DMS114 treated with DMSO at 0.1 percent for 48 hours (cell line): ENCODE measurements at regions not wholly inside any gene's neighbourhood (a gene's known extent, or its start where the extent isn't known, plus 50 kb on each side); places are given as distances from the start of the nearest gene placed in this dataset.
"Not testable (repeated sequence)": the region's sequence is repeated elsewhere in the genome, so short reads cannot be mapped to it uniquely, and the experiment has no call there.

Source experiments
- DNase-seq: peaks from one replicate; lab custom pipeline; 2025; ENCODE audit not compliant: unreplicated experiment; lab: John Stamatoyannopoulos, UW

DNA sequence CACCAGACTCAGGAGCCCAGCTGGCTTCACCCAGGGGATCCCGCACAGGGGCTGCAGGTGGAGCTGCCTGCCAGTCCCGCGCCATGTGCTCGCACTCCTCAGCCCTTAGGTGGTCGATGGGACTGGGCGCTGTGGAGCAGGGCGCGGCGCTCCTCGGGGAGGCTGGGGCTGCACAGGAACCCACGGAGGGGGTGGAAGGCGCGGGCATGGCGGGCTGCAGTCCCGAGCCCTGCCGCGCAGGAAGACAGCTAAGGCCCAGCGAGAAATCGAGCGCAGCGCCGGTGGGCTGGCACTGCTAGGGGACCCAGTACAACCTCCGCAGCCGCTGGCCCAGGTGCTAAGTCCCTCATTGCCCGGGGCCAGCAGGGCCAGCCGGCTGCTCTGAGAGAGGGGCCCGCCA, 202.9 kb downstream of the SPANXN4 start:
- not testable (repeated sequence) for DNase-seq

DNA sequence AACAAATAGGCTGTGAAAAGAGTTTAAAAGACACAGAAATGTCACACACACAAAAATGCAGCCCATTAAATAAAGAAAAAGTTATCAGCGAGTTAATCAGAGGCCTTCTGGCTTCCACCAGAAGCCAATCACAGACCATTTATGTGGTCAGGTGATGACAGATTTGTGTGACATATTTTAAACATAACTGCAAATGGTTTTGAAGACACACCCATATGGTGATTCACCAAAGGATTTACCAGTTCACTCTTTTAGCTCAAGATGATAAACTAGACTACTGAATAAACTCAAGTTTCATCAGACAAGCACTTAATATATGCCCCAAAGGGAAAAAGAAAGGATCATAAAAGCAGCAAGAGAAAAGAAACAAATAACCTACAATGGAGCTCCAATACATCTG, 181.2 kb downstream of the SPANXN4 start:
- DNase-seq: no peak

DNA sequence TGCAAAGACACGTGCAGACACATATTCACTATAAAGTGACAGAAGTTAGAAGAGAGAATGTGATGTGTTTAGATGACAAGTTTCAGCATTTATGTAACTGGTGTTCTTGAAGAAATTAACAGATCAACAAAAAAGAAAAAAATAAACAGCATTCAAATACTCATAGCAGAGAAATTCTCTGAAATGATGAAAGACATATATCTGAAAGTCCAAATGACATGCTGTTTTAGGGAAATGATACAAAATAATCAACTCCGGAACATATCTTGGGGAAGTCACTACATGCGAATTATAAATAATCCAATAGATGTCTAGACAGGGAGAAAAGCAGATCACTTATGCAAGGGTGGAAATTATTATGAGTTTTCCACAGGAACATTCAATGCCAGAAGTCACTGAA, 146.0 kb downstream of the SPANXN4 start:
- DNase-seq: no peak

DNA sequence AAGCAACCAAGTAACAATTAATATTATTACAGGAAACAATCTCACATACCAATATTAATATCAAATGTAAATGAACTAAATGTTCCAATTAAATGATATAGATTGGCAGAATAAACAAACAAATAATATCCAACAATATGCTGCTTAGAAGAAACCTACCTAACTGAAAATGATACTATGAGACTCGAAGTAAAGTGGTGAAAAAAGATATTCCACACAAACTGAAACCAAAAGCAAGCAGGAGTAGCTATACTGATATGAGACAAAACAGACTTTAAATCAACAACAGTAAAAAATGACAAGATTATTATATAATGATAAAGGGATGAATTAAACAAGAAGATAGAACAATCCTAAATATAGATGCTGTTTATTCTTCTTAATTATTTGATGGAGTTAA, 140.1 kb downstream of the SPANXN4 start:
- no peak for DNase-seq

DNA sequence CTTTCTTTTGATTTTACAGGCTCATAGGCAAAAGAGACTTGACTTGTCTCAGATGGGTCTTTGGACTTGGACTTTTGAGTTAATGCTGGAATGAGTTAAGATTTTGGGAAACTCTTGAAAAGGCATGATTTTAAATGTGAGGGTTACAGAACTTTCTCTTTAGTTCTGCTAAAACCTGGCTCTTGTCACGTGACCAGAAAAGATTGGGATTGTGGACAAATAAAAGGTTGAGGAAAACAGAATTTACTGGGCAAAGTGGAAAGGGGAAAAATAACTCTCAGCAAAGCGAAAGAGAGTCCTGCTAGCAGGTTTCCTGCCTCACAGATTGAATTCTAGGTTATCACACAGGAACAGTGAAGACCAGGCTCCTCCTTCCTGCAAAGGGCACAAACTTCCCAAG, 114.0 kb downstream of the SPANXN4 start:
- no peak for DNase-seq

DNA sequence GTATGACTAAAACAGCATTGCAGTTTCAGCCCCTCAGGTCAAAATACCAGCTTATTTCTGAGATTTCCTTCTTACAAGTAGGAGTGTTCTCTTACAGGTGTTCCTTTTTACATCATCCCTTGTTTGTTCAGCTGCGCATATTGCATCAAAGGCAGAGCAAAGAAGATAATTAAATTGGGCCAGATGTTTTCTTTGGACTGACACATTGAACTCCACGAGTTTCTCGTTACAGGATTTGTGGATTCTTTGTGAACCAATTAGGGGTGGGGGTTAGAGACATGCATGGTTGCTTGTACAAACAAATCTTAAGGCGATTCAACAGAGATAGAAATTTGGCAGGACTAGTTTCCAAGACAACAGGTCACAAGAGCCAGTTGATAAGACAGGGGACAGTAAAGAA, 95.7 kb downstream of the SPANXN4 start:
- DNase-seq: no peak

DNA sequence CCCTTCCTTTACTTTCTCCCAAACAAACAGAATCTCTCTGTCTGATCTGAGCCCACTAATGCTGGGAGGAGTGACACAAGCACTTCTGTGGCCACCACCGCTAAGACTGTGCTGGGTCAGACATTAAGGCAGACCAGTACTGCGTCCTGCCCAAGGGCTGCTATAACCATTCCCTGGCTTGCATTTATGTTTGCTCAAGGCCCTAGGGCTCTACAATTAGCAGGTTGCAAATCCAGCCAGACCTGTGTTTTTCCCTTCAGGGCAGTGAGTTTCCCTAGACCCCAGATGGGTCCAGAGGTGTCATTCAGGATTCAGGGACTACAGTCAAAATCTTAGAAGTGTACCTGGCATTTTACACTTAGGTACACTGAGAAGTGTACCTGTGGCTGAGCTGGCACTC, 89.7 kb downstream of the SPANXN4 start:
- DNase-seq: no peak

DNA sequence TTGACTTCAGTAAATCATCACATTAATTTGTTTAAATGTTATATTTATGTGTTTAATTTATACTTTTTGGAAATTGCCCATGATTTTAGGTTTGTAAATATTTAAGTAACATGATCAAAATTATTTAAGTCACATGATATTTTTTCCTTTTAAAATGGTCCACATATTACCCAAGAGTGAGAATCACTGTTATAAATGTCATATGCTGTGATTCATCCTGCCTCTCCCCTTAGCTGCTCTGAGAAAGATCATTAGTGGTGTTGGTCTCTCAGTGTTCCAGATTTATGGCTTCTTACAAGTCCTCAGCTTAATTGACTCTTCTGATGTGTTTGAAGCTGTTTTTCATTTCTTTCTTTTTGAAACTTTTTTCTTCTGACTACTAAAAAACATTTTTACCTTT, 70.1 kb downstream of the SPANXN4 start:
- DNase-seq: no peak

DNA sequence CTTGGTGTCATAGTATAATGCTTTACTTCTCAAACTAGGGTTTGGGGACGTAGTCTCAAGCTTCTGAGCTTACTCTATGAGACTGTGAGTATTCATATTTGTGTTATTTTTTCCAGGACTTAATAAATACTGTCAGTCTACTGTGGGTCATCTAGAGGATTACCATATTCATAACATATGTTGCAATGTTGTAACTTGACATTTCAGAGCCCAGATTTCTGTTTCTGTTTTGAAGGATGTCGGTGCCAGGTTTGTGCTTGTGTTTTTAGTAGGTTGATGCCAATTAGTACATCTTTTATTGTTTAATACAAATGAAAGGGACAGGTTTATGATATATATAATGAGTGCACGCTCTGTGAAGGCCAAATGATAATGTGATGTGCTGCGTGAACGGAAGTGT, 69.6 kb downstream of the SPANXN4 start:
- no peak for DNase-seq

DNA sequence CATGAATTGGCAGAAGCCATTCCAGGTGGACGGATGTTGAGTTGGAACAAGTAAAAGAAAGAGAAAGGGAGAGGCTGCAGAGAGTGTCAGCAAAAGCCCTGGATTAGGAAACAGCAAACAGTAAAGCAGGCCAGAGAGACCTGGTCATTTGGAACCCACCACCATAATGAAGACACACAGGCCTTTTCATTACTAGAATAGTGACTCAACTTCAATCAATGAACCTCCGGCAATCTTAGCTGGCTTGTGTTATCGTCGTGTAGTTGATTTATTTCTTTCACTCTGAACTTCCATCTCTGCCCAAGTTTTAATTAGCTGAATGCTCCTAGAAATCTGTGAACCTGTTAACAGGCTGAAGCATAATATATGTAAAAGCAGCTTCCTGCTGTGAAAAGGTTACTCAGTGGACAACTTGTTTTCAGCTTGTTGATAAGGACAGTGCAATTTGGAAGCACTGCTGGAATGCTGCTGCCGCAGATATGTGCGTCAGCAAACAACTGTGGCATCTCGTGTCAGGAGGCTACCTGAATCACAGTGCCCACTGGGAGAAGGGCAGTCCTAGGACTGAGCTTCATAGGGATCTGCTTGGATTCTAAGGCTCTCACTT, 68.8 kb downstream of the SPANXN4 start:
- no peak for DNase-seq
